ENCODE measurements at regions not wholly inside any gene's neighbourhood (a gene's known extent, or its start where the extent isn't known, plus 50 kb on each side); places are given as distances from the start of the nearest gene placed in this dataset.

- Mint-ChIP-seq H3K4me3 (no peak overlapping the region), H3K9me3 (peaks cover 13% of the 10 kb centered on the region), H3K36me3 (ENCODE audit: low read depth) (peaks cover 6% of the 10 kb centered on the region), H3K27ac (no peak overlapping the region), H3K4me1 (peaks cover 9% of the 10 kb centered on the region), H3K27me3 (ENCODE audit: insufficient read depth) (no peaks in the 10 kb centered on the region)
- no peak overlapping the region for H3K9ac ChIP-seq (ENCODE audit: extremely low read depth, low read length, poor library complexity, severe bottlenecking)
- peaks cover 7% of the 10 kb centered on the region for H3K9me3 ChIP-seq (ENCODE audit: control insufficient read depth, low read length)
- no peak for TF ChIP-seq CTCF (conservative IDR thresholded peaks at IDR 0.05)
- no peak overlapping the region for H3K27ac ChIP-seq (ENCODE audit: low read depth, low read length)
- WGBS, 2 experiments (ENCODE audit: insufficient coverage in 1 of 2, insufficient read length in 1 of 2) = 92 to 96% methylated on average over 2 of the region's 2 CpGs
- H3K36me3 ChIP-seq (ENCODE audit: control insufficient read depth, insufficient read depth, low read length) = no peaks in the 10 kb centered on the region
- no peaks in the 10 kb centered on the region for H3K4me1 ChIP-seq (ENCODE audit: control insufficient read depth, insufficient read depth, low read length)
- no peak overlapping the region for H3K4me3 ChIP-seq (ENCODE audit: low read length)
- H3K27me3 ChIP-seq (ENCODE audit: control insufficient read depth, insufficient read depth, low read length, poor library complexity, severe bottlenecking) = no peaks in the 10 kb centered on the region
- DNase-seq = no peak
Observed at GRCh38 chr7:118861581-118861980, 637.1 kb downstream of the ANKRD7 start.

- Mint-ChIP-seq H3K36me3 (ENCODE audit: low read depth) (peaks cover 4% of the 10 kb centered on the region), H3K27me3 (ENCODE audit: insufficient read depth) (no peaks in the 10 kb centered on the region), H3K4me3 (no peak overlapping the region), H3K9me3 (peaks cover 11% of the 10 kb centered on the region), H3K4me1 (peaks cover 9% of the 10 kb centered on the region), H3K27ac (no peak overlapping the region)
- no peaks in the 10 kb centered on the region for H3K36me3 ChIP-seq (ENCODE audit: control insufficient read depth, insufficient read depth, low read length)
- no peaks in the 10 kb centered on the region for H3K4me1 ChIP-seq (ENCODE audit: control insufficient read depth, insufficient read depth, low read length)
- H3K4me3 ChIP-seq (ENCODE audit: low read length) = no peak overlapping the region
- H3K9ac ChIP-seq (ENCODE audit: extremely low read depth, low read length, poor library complexity, severe bottlenecking) = no peak overlapping the region
- no peak for DNase-seq
- no peaks in the 10 kb centered on the region for H3K27me3 ChIP-seq (ENCODE audit: control insufficient read depth, insufficient read depth, low read length, poor library complexity, severe bottlenecking)
- WGBS, 2 experiments (ENCODE audit: insufficient coverage in 1 of 2, insufficient read length in 1 of 2) = 71% methylated on average over 1 of the region's 1 CpG; no CpG with 5 or more reads in 1 of the 2 experiments
- H3K9me3 ChIP-seq (ENCODE audit: control insufficient read depth, low read length) = peaks cover 15% of the 10 kb centered on the region
- H3K27ac ChIP-seq (ENCODE audit: low read depth, low read length) = no peak overlapping the region
- TF ChIP-seq CTCF (conservative IDR thresholded peaks at IDR 0.05) = no peak
Observed at GRCh38 chr7:118862740-118863139, 638.2 kb downstream of the ANKRD7 start.

DNA sequence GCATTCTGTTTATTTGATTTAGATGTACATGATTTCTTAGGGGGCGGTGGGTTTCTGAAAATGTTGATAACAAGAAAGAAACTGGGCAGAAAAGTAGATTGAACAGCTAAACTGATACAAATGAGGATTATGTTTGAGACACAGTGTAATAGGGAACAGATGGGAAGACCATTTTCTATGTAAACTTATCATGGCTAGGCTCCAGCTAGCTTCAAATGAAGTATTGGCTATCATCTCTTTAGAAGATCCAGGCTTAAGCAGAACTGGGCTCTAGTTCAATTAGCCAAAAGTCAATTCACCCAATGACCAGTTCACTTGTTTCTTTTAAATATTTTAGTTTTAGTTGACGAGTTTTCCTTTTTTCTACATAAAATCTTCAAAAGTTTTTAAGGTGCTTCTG, 639.5 kb downstream of the ANKRD7 start:
- Mint-ChIP-seq H3K27ac (no peak overlapping the region), H3K4me1 (peaks cover 19% of the 10 kb centered on the region), H3K36me3 (ENCODE audit: low read depth) (no peaks in the 10 kb centered on the region), H3K4me3 (no peak overlapping the region), H3K9me3 (peaks cover 5% of the 10 kb centered on the region), H3K27me3 (ENCODE audit: insufficient read depth) (no peaks in the 10 kb centered on the region)
- Histone ChIP-seq H3K27ac (ENCODE audit: low read depth, low read length) (no peak overlapping the region), H3K4me3 (ENCODE audit: low read length) (no peak overlapping the region), H3K27me3 (ENCODE audit: control insufficient read depth, insufficient read depth, low read length, poor library complexity, severe bottlenecking) (no peaks in the 10 kb centered on the region), H3K9me3 (ENCODE audit: control insufficient read depth, low read length) (peaks cover 12% of the 10 kb centered on the region), H3K9ac (ENCODE audit: extremely low read depth, low read length, poor library complexity, severe bottlenecking) (no peak overlapping the region), H3K4me1 (ENCODE audit: control insufficient read depth, insufficient read depth, low read length) (peaks cover 2% of the 10 kb centered on the region), H3K36me3 (ENCODE audit: control insufficient read depth, insufficient read depth, low read length) (no peaks in the 10 kb centered on the region)
- TF ChIP-seq CTCF (conservative IDR thresholded peaks at IDR 0.05) = no peak
- 67 to 88% methylated on average over 1 to 2 of the region's 2 CpGs for WGBS, 2 experiments (ENCODE audit: insufficient coverage in 1 of 2, insufficient read length in 1 of 2)
- DNase-seq = no peak

Data from endodermal cell (in vitro differentiated cells).